Thyroid gland (tissue), 4 donors: ENCODE measurements at regions not wholly inside any gene's neighbourhood (a gene's known extent, or its start where the extent isn't known, plus 50 kb on each side); places are given as distances from the start of the nearest gene placed in this dataset.

ENCODE experiments used
- DNase-seq, 2 donors: peaks; one replicate each; pipeline ENCODE4 v3.0.0-alpha.2; 2019
- H3K27ac ChIP-seq, 3 donors: fragments of 200-600 bp; sonication (generic); 1 replicate in 2 of 3; 2 replicates in 1 of 3; pipeline ENCODE4 v1.5.1; 2016 to 2019; ENCODE audit warnings: mild to moderate bottlenecking in 1 of 3, moderate library complexity in 1 of 3
- H3K27me3 ChIP-seq: fragments of 200-600 bp; sonication (generic); one replicate; pipeline ENCODE4 v1.5.1; 2019
- H3K36me3 ChIP-seq, 2 donors: fragments of 200-600 bp; sonication (generic); one replicate each; pipeline ENCODE4 v1.5.1; 2016 to 2019
- H3K4me1 ChIP-seq, 2 donors: fragments of 200-600 bp; sonication (generic); one replicate each; pipeline ENCODE4 v1.5.1; 2017 to 2019
- H3K4me3 ChIP-seq, 3 donors: fragments of 200-600 bp; sonication (generic); replicated peaks in 1 of 3; 1 replicate in 2 of 3; 2 replicates in 1 of 3; pipeline ENCODE4 v1.5.1; 2016; ENCODE audit warnings: mild to moderate bottlenecking in 1 of 3
- H3K9me3 ChIP-seq: fragments of 200-600 bp; sonication (generic); one replicate; pipeline ENCODE4 v1.5.1; 2017
- POLR2A ChIP-seq, 2 donors: fragments of 450-650 bp; IDR thresholded peaks; one replicate each; pipeline ENCODE4 v1.6.1; 2017; ENCODE audit warnings: antibody characterized with exemption in 2 of 2, mild to moderate bottlenecking in 2 of 2, moderate library complexity in 1 of 2
- WGBS, 2 donors: methylation state at CpG; one replicate each; pipeline ENCODE4 v1.1.5; 2017; 5-methylcytosine and 5-hydroxymethylcytosine counted together
- intact Hi-C: fragments of 100-400 bp; cut with DNase I; formaldehyde crosslinking; loops from one replicate; pipeline ENCODE4 v1.15.1; 2023
- TF ChIP-seq, protein P1 (sequence below), 6 experiments: fragments of 200-600 bp in 3 of 6; fragments of 450-650 bp in 3 of 6; sonication (generic) in 3 of 6; IDR thresholded peaks; one replicate each; pipeline ENCODE4 v1.5.1; 2016 to 2019; ENCODE audit warnings: antibody characterized with exemption in 6 of 6, mild to moderate bottlenecking in 2 of 6, inconsistent platforms in 1 of 6, moderate library complexity in 1 of 6

DNA sequence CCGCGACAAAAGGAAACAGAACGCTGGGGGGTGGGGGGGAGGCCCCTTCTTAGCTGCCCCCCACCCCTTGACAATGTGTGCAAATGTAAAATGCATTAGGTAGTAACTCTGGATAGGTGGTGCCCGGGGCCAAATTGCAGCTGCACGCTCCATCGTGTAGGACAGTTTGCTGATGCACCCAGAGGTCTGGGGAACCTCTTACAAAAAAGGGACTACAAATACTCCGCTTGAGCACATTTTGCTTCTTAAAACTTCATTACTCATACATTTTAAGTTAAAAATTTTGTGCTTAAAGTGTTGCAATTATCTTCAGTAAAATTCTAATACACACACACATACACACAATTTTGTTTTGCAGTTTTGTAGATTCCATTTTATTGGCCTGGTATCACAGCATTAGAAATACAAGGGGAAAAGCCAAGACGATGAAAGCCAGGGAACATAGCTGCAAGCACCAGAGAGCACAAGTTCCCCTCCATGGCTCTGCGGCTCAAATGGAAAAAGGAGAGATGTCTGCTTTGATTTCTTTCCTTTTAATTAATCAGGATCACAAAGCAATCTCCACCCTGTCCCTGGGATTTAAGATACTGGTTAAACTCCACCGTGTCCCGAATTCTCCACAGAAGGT, 582.1 kb downstream of the ZEB2 start:
- peak overlapping the region in 1 of 3 donors; percentile 35 for H3K4me3 ChIP-seq
- H3K36me3 ChIP-seq, result no peaks in the 10 kb centered on the region
- peaks cover 0 to 11% of the 10 kb centered on the region in 2 donors for H3K4me1 ChIP-seq
- intact Hi-C loops, result no loop called here
- DNase-seq, result peak in 1 of 2 donors; percentile 3
- H3K27ac ChIP-seq, result peak overlapping the region; percentile 14 to 61 (median 18)
- 38 to 43% methylated on average over 11 of the region's 11 CpGs for WGBS, 2 donors
- no peaks in the 10 kb centered on the region for H3K9me3 ChIP-seq
- TF ChIP-seq, protein P1, sequence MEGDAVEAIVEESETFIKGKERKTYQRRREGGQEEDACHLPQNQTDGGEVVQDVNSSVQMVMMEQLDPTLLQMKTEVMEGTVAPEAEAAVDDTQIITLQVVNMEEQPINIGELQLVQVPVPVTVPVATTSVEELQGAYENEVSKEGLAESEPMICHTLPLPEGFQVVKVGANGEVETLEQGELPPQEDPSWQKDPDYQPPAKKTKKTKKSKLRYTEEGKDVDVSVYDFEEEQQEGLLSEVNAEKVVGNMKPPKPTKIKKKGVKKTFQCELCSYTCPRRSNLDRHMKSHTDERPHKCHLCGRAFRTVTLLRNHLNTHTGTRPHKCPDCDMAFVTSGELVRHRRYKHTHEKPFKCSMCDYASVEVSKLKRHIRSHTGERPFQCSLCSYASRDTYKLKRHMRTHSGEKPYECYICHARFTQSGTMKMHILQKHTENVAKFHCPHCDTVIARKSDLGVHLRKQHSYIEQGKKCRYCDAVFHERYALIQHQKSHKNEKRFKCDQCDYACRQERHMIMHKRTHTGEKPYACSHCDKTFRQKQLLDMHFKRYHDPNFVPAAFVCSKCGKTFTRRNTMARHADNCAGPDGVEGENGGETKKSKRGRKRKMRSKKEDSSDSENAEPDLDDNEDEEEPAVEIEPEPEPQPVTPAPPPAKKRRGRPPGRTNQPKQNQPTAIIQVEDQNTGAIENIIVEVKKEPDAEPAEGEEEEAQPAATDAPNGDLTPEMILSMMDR (IDR thresholded peaks at IDR 0.05), result no peak
- TF ChIP-seq POLR2A (IDR thresholded peaks at IDR 0.05), result no peak
- H3K27me3 ChIP-seq, result no peaks in the 10 kb centered on the region

DNA sequence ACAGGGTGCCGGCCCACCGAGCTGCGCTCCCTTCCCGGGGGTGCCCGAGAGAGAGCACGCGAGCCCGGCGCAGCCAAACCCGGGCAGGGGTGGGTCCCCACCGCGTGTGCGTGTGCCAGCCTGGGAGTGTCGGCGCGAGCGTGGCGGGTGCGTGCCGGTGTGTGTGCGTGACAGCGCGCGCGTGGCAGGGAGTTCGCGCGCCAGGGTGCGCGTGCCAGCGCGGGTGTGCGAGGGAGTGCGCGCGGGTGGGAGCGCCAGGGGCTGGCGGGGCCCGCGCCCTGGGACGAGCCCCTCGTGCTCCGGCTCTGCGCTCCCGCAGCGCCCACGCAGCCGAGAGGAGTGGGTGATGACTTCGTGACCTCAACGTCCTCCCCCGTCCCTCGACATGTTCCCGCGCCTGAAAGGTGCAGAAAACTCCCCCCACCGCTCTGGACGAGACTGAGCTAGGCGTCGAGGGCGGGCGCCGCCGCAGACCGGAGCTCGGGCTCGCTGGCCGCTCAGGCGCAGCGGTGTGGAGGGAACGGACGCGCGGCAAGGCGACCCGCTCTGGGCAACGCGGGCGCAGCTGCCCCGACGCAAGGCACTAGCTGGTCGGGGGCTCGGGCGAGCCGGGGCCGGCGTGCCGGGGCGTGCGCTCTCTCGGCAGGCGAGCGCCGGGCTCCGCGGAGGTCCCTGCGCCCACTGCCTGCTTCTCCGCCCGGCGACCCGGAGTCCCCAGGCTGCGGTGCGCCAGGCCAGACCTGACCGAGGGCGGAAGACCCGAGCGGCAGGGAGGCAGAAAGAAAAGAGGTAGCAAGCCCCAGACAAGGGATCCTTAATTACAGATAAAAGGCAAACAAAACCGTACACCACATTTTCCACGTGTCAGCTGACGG, 582.8 kb downstream of the ZEB2 start:
- peak; percentile 15 to 17 for DNase-seq
- Histone ChIP-seq H3K36me3 (no peaks in the 10 kb centered on the region), H3K27ac (peak overlapping the region; percentile 2 to 61 (median 14)), H3K9me3 (no peaks in the 10 kb centered on the region), H3K4me3 (peak overlapping the region in 2 of 3 donors; percentile 12 to 35), H3K27me3 (no peaks in the 10 kb centered on the region), H3K4me1 (peaks cover 0 to 11% of the 10 kb centered on the region in 2 donors)
- no peak for TF ChIP-seq POLR2A (IDR thresholded peaks at IDR 0.05)
- TF ChIP-seq, protein P1 (IDR thresholded peaks at IDR 0.05), result no peak
- WGBS, 2 donors, result 1 to 3% methylated on average over 14 to 15 of the region's 108 CpGs
- intact Hi-C loops, result no loop called here

DNA sequence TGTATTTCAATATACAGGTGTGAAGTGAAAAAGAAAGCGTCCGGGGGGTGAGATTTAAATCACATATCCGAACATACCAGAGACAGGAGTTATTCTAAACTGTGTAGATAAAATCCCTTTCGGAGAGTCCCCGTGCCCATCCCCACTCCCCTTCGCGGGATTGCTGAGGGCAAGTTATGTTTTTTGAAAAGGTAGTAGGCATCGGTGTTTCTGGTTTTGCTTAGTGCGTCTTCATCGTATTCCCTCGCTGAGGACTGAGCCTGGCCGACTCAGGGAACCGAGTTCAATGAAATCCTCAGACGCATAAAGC, 583.4 kb downstream of the ZEB2 start:
- intact Hi-C loops, result no loop called here
- peaks cover 0 to 11% of the 10 kb centered on the region in 2 donors for H3K4me1 ChIP-seq
- TF ChIP-seq, protein P1 (IDR thresholded peaks at IDR 0.05), result no peak
- TF ChIP-seq POLR2A (IDR thresholded peaks at IDR 0.05), result no peak
- peak overlapping the region; percentile 2 to 61 (median 14) for H3K27ac ChIP-seq
- WGBS, 2 donors, result 15 to 18% methylated on average over 10 to 14 of the region's 14 CpGs
- H3K27me3 ChIP-seq, result no peaks in the 10 kb centered on the region
- H3K36me3 ChIP-seq, result no peaks in the 10 kb centered on the region
- no peaks in the 10 kb centered on the region for H3K9me3 ChIP-seq
- DNase-seq, result no peak
- peak overlapping the region in 1 of 3 donors; percentile 35 for H3K4me3 ChIP-seq

DNA sequence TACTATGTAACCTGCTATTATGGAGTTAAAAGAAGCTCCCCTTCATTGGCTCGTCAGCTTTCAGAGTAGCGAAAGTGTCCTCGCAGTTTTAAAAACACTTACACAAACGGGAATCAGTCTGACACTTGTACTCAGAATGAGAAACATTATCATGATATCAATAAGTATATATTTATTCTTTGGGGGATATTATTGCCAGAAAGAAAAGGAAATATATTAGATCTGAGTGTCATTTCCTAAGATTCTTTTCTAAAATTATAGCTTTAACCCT, 584.5 kb downstream of the ZEB2 start:
- 85 to 86% methylated on average over 4 of the region's 4 CpGs for WGBS, 2 donors
- Histone ChIP-seq H3K27me3 (no peaks in the 10 kb centered on the region), H3K4me3 (no peak overlapping the region), H3K9me3 (no peaks in the 10 kb centered on the region), H3K4me1 (peaks cover 0 to 11% of the 10 kb centered on the region in 2 donors), H3K27ac (no peak overlapping the region), H3K36me3 (no peaks in the 10 kb centered on the region)
- no peak for DNase-seq
- intact Hi-C loops, result no loop called here
- no peak for TF ChIP-seq POLR2A (IDR thresholded peaks at IDR 0.05)
- TF ChIP-seq, protein P1 (IDR thresholded peaks at IDR 0.05), result no peak
